ENCODE measurements at regions not wholly inside any gene's neighbourhood (a gene's known extent, or its start where the extent isn't known, plus 50 kb on each side); places are given as distances from the start of the nearest gene placed in this dataset.

GRCh38 chr3:159839561-159840379 lies 148.9 kb upstream of the IL12A start, which contains the start of gene SCHIP1:
TSS of gene SCHIP1 (plus strand) at chr3:159839861.
- Histone ChIP-seq H2AFZ (peak within 1 kb of the TSS; percentile 85), H3K9me2 (ENCODE audit: insufficient read depth) (no peaks in the 10 kb centered on the region), H3K4me2 (peak within 1 kb of the TSS; percentile 78), H3K36me3 (ENCODE audit: insufficient read depth) (no peaks in the 10 kb centered on the region), H3K27me3 (ENCODE audit: insufficient read depth) (no peaks in the 10 kb centered on the region), H3K4me1 (ENCODE audit: insufficient read depth) (peaks cover 41% of the 10 kb centered on the region), H3F3A (replicated peaks; ENCODE audit: low read depth) (no peaks in the 10 kb centered on the region), H4K20me1 (replicated peaks; ENCODE audit: insufficient read depth) (no peaks in the 10 kb centered on the region), H3K27ac (ENCODE audit: low read depth) (peak within 1 kb of the TSS; percentile 93), H3K4me3 (peak within 1 kb of the TSS; percentile 64), H3K79me2 (replicated peaks; ENCODE audit: insufficient read depth) (peaks cover 39% of the 10 kb centered on the region)
- TF ChIP-seq CTCF (conservative IDR thresholded peaks at IDR 0.05; ENCODE audit: low read depth in 2 of 2) (peak in 1 of 2 experiments; percentile 11; a peak in 1 of 4 replicates), ZNF331 (CRISPR knock-in tag; IDR thresholded peaks at IDR 0.05; ENCODE audit: low read depth) (no peak), POLR2AphosphoS5 (IDR thresholded peaks at IDR 0.05; ENCODE audit: low read depth) (peak; percentile 60)
- TF ChIP-seq, protein P1, sequence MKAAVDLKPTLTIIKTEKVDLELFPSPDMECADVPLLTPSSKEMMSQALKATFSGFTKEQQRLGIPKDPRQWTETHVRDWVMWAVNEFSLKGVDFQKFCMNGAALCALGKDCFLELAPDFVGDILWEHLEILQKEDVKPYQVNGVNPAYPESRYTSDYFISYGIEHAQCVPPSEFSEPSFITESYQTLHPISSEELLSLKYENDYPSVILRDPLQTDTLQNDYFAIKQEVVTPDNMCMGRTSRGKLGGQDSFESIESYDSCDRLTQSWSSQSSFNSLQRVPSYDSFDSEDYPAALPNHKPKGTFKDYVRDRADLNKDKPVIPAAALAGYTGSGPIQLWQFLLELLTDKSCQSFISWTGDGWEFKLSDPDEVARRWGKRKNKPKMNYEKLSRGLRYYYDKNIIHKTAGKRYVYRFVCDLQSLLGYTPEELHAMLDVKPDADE (IDR thresholded peaks at IDR 0.05), result no peak
- Mint-ChIP-seq H3K36me3 (ENCODE audit: low read depth) (no peaks in the 10 kb centered on the region; the same call in 2 of the 3 replicates), H3K4me3 (peak within 1 kb of the TSS; percentile 81), H3K27me3 (ENCODE audit: insufficient read depth, low read depth, poor library complexity) (no peaks in the 10 kb centered on the region), H3K9me3 (no peaks in the 10 kb centered on the region), H3K27ac (peak within 1 kb of the TSS; percentile 92), H3K4me1 (peaks cover 31% of the 10 kb centered on the region)
- DNase-seq (ENCODE audit: low spot score) (peak; percentile 86), ATAC-seq (peak; percentile 99)

- Histone ChIP-seq H3F3A (replicated peaks; ENCODE audit: low read depth) (no peaks in the 10 kb centered on the region), H3K4me2 (peak overlapping the region; percentile 78), H3K27ac (ENCODE audit: low read depth) (no peak overlapping the region), H3K4me1 (ENCODE audit: insufficient read depth) (peaks cover 41% of the 10 kb centered on the region), H3K4me3 (peak overlapping the region; percentile 64), H3K79me2 (replicated peaks; ENCODE audit: insufficient read depth) (peaks cover 49% of the 10 kb centered on the region), H4K20me1 (replicated peaks; ENCODE audit: insufficient read depth) (no peaks in the 10 kb centered on the region), H2AFZ (no peak overlapping the region), H3K27me3 (ENCODE audit: insufficient read depth) (no peaks in the 10 kb centered on the region), H3K36me3 (ENCODE audit: insufficient read depth) (no peaks in the 10 kb centered on the region), H3K9me2 (ENCODE audit: insufficient read depth) (no peaks in the 10 kb centered on the region)
- H3K9me3 Mint-ChIP-seq, result no peaks in the 10 kb centered on the region
- no peaks in the 10 kb centered on the region for H3K27me3 Mint-ChIP-seq (ENCODE audit: insufficient read depth, low read depth, poor library complexity)
- no peak for ATAC-seq
- H3K36me3 Mint-ChIP-seq (ENCODE audit: low read depth), result no peaks in the 10 kb centered on the region; the same call in 2 of the 3 replicates
- TF ChIP-seq, protein P2, sequence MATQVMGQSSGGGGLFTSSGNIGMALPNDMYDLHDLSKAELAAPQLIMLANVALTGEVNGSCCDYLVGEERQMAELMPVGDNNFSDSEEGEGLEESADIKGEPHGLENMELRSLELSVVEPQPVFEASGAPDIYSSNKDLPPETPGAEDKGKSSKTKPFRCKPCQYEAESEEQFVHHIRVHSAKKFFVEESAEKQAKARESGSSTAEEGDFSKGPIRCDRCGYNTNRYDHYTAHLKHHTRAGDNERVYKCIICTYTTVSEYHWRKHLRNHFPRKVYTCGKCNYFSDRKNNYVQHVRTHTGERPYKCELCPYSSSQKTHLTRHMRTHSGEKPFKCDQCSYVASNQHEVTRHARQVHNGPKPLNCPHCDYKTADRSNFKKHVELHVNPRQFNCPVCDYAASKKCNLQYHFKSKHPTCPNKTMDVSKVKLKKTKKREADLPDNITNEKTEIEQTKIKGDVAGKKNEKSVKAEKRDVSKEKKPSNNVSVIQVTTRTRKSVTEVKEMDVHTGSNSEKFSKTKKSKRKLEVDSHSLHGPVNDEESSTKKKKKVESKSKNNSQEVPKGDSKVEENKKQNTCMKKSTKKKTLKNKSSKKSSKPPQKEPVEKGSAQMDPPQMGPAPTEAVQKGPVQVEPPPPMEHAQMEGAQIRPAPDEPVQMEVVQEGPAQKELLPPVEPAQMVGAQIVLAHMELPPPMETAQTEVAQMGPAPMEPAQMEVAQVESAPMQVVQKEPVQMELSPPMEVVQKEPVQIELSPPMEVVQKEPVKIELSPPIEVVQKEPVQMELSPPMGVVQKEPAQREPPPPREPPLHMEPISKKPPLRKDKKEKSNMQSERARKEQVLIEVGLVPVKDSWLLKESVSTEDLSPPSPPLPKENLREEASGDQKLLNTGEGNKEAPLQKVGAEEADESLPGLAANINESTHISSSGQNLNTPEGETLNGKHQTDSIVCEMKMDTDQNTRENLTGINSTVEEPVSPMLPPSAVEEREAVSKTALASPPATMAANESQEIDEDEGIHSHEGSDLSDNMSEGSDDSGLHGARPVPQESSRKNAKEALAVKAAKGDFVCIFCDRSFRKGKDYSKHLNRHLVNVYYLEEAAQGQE (IDR thresholded peaks at IDR 0.05; ENCODE audit: unreplicated experiment), result no peak
- no peak for TF ChIP-seq NANOG (IDR thresholded peaks at IDR 0.05; ENCODE audit: borderline replicate concordance)
- no peak for DNase-seq (ENCODE audit: low spot score)
- H3K4me3 Mint-ChIP-seq, result peak overlapping the region; percentile 81
- peaks cover 33% of the 10 kb centered on the region for H3K4me1 Mint-ChIP-seq
- no peak overlapping the region for H3K27ac Mint-ChIP-seq
These were observed 147.8 kb upstream of the IL12A start for GRCh38 chr3:159840703-159841299.
